Right hindlimb (tissue), 1 donor: ENCODE measurements at regions not wholly inside any gene's neighbourhood (a gene's known extent, or its start where the extent isn't known, plus 50 kb on each side); places are given as distances from the start of the nearest gene placed in this dataset.
A peak's percentile ranks its signal among the peaks of the same experiment; 100 is the strongest.

ENCODE experiments used
- DNase-seq: peaks from one replicate; pipeline ENCODE4 v3.0.0-alpha.2; 2018

GRCh38 chr6:1485678-1486077, 96.3 kb downstream of the FOXF2 start:
- DNase-seq, result no peak

GRCh38 chr6:1486387-1486786, 97.0 kb downstream of the FOXF2 start:
- DNase-seq, result no peak

GRCh38 chr6:1487239-1487638, 97.9 kb downstream of the FOXF2 start:
- no peak for DNase-seq

- DNase-seq, result no peak
Observed at GRCh38 chr6:1491025-1491424, 101.6 kb downstream of the FOXF2 start.

GRCh38 chr6:1491591-1492319, 102.4 kb downstream of the FOXF2 start:
- peak; percentile 71 for DNase-seq

- no peak for DNase-seq
Observed at GRCh38 chr6:1494671-1495070, 105.3 kb downstream of the FOXF2 start.

GRCh38 chr6:1495344-1495743, 106.0 kb downstream of the FOXF2 start:
- no peak for DNase-seq

GRCh38 chr6:1496092-1496491, 106.7 kb downstream of the FOXF2 start:
- DNase-seq, result no peak

- DNase-seq, result peak; percentile 74
Observed at GRCh38 chr6:1496836-1497760, 107.7 kb downstream of the FOXF2 start.

GRCh38 chr6:1497761-1498105, 108.4 kb downstream of the FOXF2 start:
- no peak for DNase-seq

- no peak for DNase-seq
Observed at GRCh38 chr6:1498491-1499113, 109.2 kb downstream of the FOXF2 start.

- peak; percentile 85 for DNase-seq
Observed at GRCh38 chr6:1499777-1500176, 109.9 kb upstream of the FOXC1 start.

- DNase-seq, result no peak
Observed at GRCh38 chr6:1500913-1501312, 108.8 kb upstream of the FOXC1 start.

- DNase-seq, result no peak
Observed at GRCh38 chr6:1502041-1502440, 107.7 kb upstream of the FOXC1 start.

- no peak for DNase-seq
Observed at GRCh38 chr6:1503811-1504210, 105.9 kb upstream of the FOXC1 start.

- no peak for DNase-seq
Observed at GRCh38 chr6:1504465-1504864, 105.2 kb upstream of the FOXC1 start.

GRCh38 chr6:1507251-1507650, 102.5 kb upstream of the FOXC1 start:
- no peak for DNase-seq

- DNase-seq, result no peak
Observed at GRCh38 chr6:1509241-1509640, 100.5 kb upstream of the FOXC1 start.

- no peak for DNase-seq
Observed at GRCh38 chr6:1510239-1510638, 99.5 kb upstream of the FOXC1 start.

GRCh38 chr6:1513215-1513780, 96.4 kb upstream of the FOXC1 start:
- no peak for DNase-seq

GRCh38 chr6:1514078-1514477, 95.6 kb upstream of the FOXC1 start:
- no peak for DNase-seq

GRCh38 chr6:1515280-1515679, 94.4 kb upstream of the FOXC1 start:
- DNase-seq, result no peak

- DNase-seq, result no peak
Observed at GRCh38 chr6:1515781-1516180, 93.9 kb upstream of the FOXC1 start.
